SK-N-SH (cell line): ENCODE measurements at regions not wholly inside any gene's neighbourhood (a gene's known extent, or its start where the extent isn't known, plus 50 kb on each side); places are given as distances from the start of the nearest gene placed in this dataset.

Experiments used
- CTCF ChIA-PET: fragments of 300-600, 350-600 bp; formaldehyde crosslinking; extraction: SDS; loops from one replicate; lab custom pipeline; 2021; lab: Yijun Ruan, JAX
- POLR2A ChIA-PET: fragments of 350-600 bp; sonication (Branson Sonifier 250); formaldehyde crosslinking; extraction: SDS; loops from one replicate; lab custom pipeline; 2020; ENCODE audit warnings: antibody characterized with exemption, inconsistent platforms; lab: Yijun Ruan, JAX
- DNase-seq: peaks from one replicate; pipeline ENCODE4 v3.0.0; 2012
- H2AFZ ChIP-seq: fragments of 200-600 bp; sonication (generic); 2 replicates; pipeline ENCODE4 v1.8.1; 2016; ENCODE audit warnings: antibody characterized with exemption, mild to moderate bottlenecking, low read depth
- H3F3A ChIP-seq: fragments of 200-600 bp; sonication (generic); replicated peaks from 2 replicates; pipeline ENCODE3; 2016; ENCODE audit warnings: antibody characterized with exemption, mild to moderate bottlenecking; ENCODE audit not compliant: insufficient read depth
- H3K27ac ChIP-seq, 2 experiments: fragments of 200-500 bp in 1 of 2; fragments of 200-600 bp in 1 of 2; sonication (Bioruptor generic) in 1 of 2; sonication (generic), shearing (Covaris generic) in 1 of 2; 2 replicates each; pipeline versions ENCODE4 v1.5.1 to v1.6.1; 2014 to 2016; ENCODE audit warnings: low read depth in 2 of 2, inconsistent platforms in 1 of 2, low read length in 1 of 2, mild to moderate bottlenecking in 1 of 2, mixed read lengths in 1 of 2
- H3K27me3 ChIP-seq: fragments of 200-600 bp; sonication (generic), shearing (Covaris generic); 2 replicates; pipeline ENCODE4 v1.6.1; 2016; ENCODE audit warnings: mixed run types; ENCODE audit not compliant: insufficient read depth
- H3K36me3 ChIP-seq, 2 experiments: fragments of 200-500 bp in 1 of 2; fragments of 200-600 bp in 1 of 2; sonication (Bioruptor generic) in 1 of 2; sonication (generic) in 1 of 2; replicated peaks in 1 of 2; 2 replicates each; pipeline versions ENCODE3 to v1.5.1; 2014 to 2016; ENCODE audit warnings: low read length in 1 of 2, mild to moderate bottlenecking in 1 of 2; ENCODE audit not compliant: insufficient read depth in 2 of 2, control insufficient read depth in 1 of 2
- H3K4me1 ChIP-seq, 2 experiments: fragments of 200-500 bp in 1 of 2; fragments of 200-600 bp in 1 of 2; sonication (Bioruptor generic) in 1 of 2; sonication (generic), shearing (Covaris generic) in 1 of 2; 2 replicates each; pipeline versions ENCODE4 v1.5.1 to v1.6.1; 2014 to 2016; ENCODE audit warnings: low read depth in 1 of 2, low read length in 1 of 2, mixed run types in 1 of 2; ENCODE audit not compliant: insufficient read depth in 2 of 2, control insufficient read depth in 1 of 2
- H3K4me2 ChIP-seq: fragments of 200-600 bp; sonication (generic), shearing (Covaris generic); 2 replicates; pipeline ENCODE4 v1.6.1; 2017; ENCODE audit warnings: mixed run types
- H3K4me3 ChIP-seq, 2 experiments: fragments of 200-500 bp in 1 of 2; fragments of 200-600 bp in 1 of 2; sonication (Bioruptor generic) in 1 of 2; sonication (generic), shearing (Covaris generic) in 1 of 2; 2 replicates each; pipeline versions ENCODE4 v1.5.1 to v1.8.1; 2014 to 2016; ENCODE audit warnings: low read depth in 2 of 2, inconsistent platforms in 1 of 2, low read length in 1 of 2, mild to moderate bottlenecking in 1 of 2, mixed read lengths in 1 of 2, moderate library complexity in 1 of 2
- H3K79me2 ChIP-seq: fragments of 200-600 bp; sonication (generic); 2 replicates; pipeline ENCODE4 v1.8.1; 2017; ENCODE audit warnings: mild to moderate bottlenecking; ENCODE audit not compliant: insufficient read depth
- H3K9ac ChIP-seq: fragments of 200-600 bp; sonication (generic); 2 replicates; pipeline ENCODE4 v1.6.1; 2017; ENCODE audit warnings: mixed run types
- H3K9me2 ChIP-seq: fragments of 200-600 bp; sonication (generic); 2 replicates; pipeline ENCODE4 v1.6.1; 2017; ENCODE audit warnings: mixed run types
- H3K9me3 ChIP-seq: fragments of 200-600 bp; sonication (generic); 2 replicates; pipeline ENCODE4 v1.6.1; 2017; ENCODE audit warnings: mixed run types, mild to moderate bottlenecking, moderate library complexity
- H4K20me1 ChIP-seq: fragments of 200-600 bp; sonication (generic); 2 replicates; pipeline ENCODE4 v1.6.1; 2017; ENCODE audit warnings: mild to moderate bottlenecking, mixed run types; ENCODE audit not compliant: insufficient read depth
- FOSL2 ChIP-seq: IDR thresholded peaks from 2 replicates; pipeline ENCODE4 v1.4.0; 2012; ENCODE audit warnings: low read depth, mild to moderate bottlenecking, moderate library complexity, borderline replicate concordance
- FOXJ3 ChIP-seq: sonication (generic); formaldehyde crosslinking; IDR thresholded peaks from 2 replicates; pipeline ENCODE4 v1.5.1; 2020; ENCODE audit warnings: mild to moderate bottlenecking, missing genetic modification reagents
- FOXM1 ChIP-seq: IDR thresholded peaks from 2 replicates; pipeline ENCODE4 v1.4.0; 2012; ENCODE audit warnings: low read depth, mild to moderate bottlenecking
- IRF3 ChIP-seq: fragments of 150-350 bp; IDR thresholded peaks from 2 replicates; pipeline ENCODE4 v1.6.1; 2016; ENCODE audit warnings: mild to moderate bottlenecking, low read depth, low read length
- JUND ChIP-seq: IDR thresholded peaks from 2 replicates; pipeline ENCODE4 v1.4.0; 2012
- MAX ChIP-seq: IDR thresholded peaks from 2 replicates; pipeline ENCODE4 v1.4.0; 2012; ENCODE audit warnings: low read depth
- MXI1 ChIP-seq: IDR thresholded peaks from 2 replicates; pipeline ENCODE4 v1.6.1; 2012; ENCODE audit warnings: mild to moderate bottlenecking, low read depth, low read length, improper control_type of control experiment
- NRF1 ChIP-seq: IDR thresholded peaks from 2 replicates; pipeline ENCODE4 v1.6.1; 2012; ENCODE audit warnings: low read depth, mild to moderate bottlenecking, low read length
- RCOR1 ChIP-seq: fragments of 150-350 bp; IDR thresholded peaks from 2 replicates; pipeline ENCODE4 v1.6.1; 2017; ENCODE audit warnings: antibody characterized with exemption, low read length
- REST ChIP-seq: IDR thresholded peaks from 2 replicates; pipeline ENCODE4 v1.6.1; 2012; ENCODE audit warnings: mild to moderate bottlenecking, low read depth, low read length, moderate library complexity
- RFX5 ChIP-seq: IDR thresholded peaks from 2 replicates; pipeline ENCODE4 v1.6.1; 2012; ENCODE audit warnings: mild to moderate bottlenecking, improper control_type of control experiment, low read length
- RXRA ChIP-seq: IDR thresholded peaks from 2 replicates; pipeline ENCODE4 v1.4.0; 2012; ENCODE audit warnings: low read depth, mild to moderate bottlenecking, borderline replicate concordance
- SMC3 ChIP-seq: IDR thresholded peaks from 2 replicates; pipeline ENCODE4 v1.6.1; 2012; ENCODE audit warnings: low read depth, low read length, improper control_type of control experiment
- TAF1 ChIP-seq: IDR thresholded peaks from 2 replicates; pipeline ENCODE4 v1.6.1; 2012; ENCODE audit warnings: low read depth, mild to moderate bottlenecking, low read length, moderate library complexity, borderline replicate concordance
- TCF12 ChIP-seq: IDR thresholded peaks from 2 replicates; pipeline ENCODE4 v1.4.0; 2012
- USF2 ChIP-seq: fragments of 150-350 bp; IDR thresholded peaks from 2 replicates; pipeline ENCODE4 v1.6.1; 2017; ENCODE audit warnings: antibody characterized with exemption, low read length, low read depth, borderline replicate concordance
- YY1 ChIP-seq: IDR thresholded peaks from 2 replicates; pipeline ENCODE4 v1.4.0; 2012; ENCODE audit warnings: low read depth, mild to moderate bottlenecking
- WGBS: methylation state at CpG from one replicate; pipeline ENCODE4 v1.1.6; 2017; ENCODE audit warnings: low lambda C conversion rate; 5-methylcytosine and 5-hydroxymethylcytosine counted together

GRCh38 chr13:40171566-40171965 lies 494.9 kb downstream of the FOXO1 start:
- Histone ChIP-seq H3K9me2 (no peaks in the 10 kb centered on the region), H3F3A (no peaks in the 10 kb centered on the region), H4K20me1 (no peaks in the 10 kb centered on the region), H3K4me2 (no peak overlapping the region), H2AFZ (no peak overlapping the region), H3K36me3 (no peaks in the 10 kb centered on the region), H3K79me2 (no peaks in the 10 kb centered on the region), H3K27me3 (no peaks in the 10 kb centered on the region), H3K4me3 (no peak overlapping the region), H3K9me3 (no peaks in the 10 kb centered on the region), H3K4me1 (peaks cover 0 to 8% of the 10 kb centered on the region in 2 experiments; a peak in 1 of 4 replicates), H3K27ac (no peak overlapping the region), H3K9ac (no peak overlapping the region)
- no peak for TF ChIP-seq MXI1
- no peak for TF ChIP-seq TCF12
- no peak for TF ChIP-seq REST
- no peak for TF ChIP-seq RXRA
- no peak for TF ChIP-seq RFX5
- no peak for TF ChIP-seq FOXM1
- TF ChIP-seq YY1: no peak
- TF ChIP-seq RCOR1: no peak
- no peak for TF ChIP-seq TAF1
- TF ChIP-seq MAX: no peak
- no peak for TF ChIP-seq FOXJ3 (CRISPR knock-in tag)
- DNase-seq: no peak
- ChIA-PET POLR2A (no interaction called here), CTCF (no interaction called here)
- WGBS: 83% methylated on average over 2 of the region's 2 CpGs

- Histone ChIP-seq H3K9me2 (no peaks in the 10 kb centered on the region), H3K4me2 (no peak overlapping the region), H3K27me3 (no peaks in the 10 kb centered on the region), H3K79me2 (no peaks in the 10 kb centered on the region)
- POLR2A ChIA-PET: no interaction called here
- DNase-seq: no peak
- TF ChIP-seq IRF3 (no peak), FOXM1 (no peak), TAF1 (no peak), USF2 (no peak), SMC3 (no peak), NRF1 (no peak), JUND (no peak), YY1 (no peak), FOXJ3 (CRISPR knock-in tag) (no peak), FOSL2 (no peak)
- TF ChIP-seq, all 33 proteins: peak for 0
- H3K9me3 ChIP-seq: no peaks in the 10 kb centered on the region
- no peak overlapping the region for H3K27ac ChIP-seq
- H3K4me1 ChIP-seq: peaks cover 0 to 8% of the 10 kb centered on the region in 2 experiments; a peak in 1 of 4 replicates
- H3K36me3 ChIP-seq: no peaks in the 10 kb centered on the region
- CTCF ChIA-PET: no interaction called here
- no peaks in the 10 kb centered on the region for H3F3A ChIP-seq
- H4K20me1 ChIP-seq: no peaks in the 10 kb centered on the region
- 89% methylated on average over 22 of the region's 32 CpGs for WGBS
- no peak overlapping the region for H3K9ac ChIP-seq
- no peak overlapping the region for H2AFZ ChIP-seq
- no peak overlapping the region for H3K4me3 ChIP-seq
Measured at GRCh38 chr13:40172149-40172591, 494.3 kb downstream of the FOXO1 start.
